ENCODE measurements at regions not wholly inside any gene's neighbourhood (a gene's known extent, or its start where the extent isn't known, plus 50 kb on each side); places are given as distances from the start of the nearest gene placed in this dataset.

DNA sequence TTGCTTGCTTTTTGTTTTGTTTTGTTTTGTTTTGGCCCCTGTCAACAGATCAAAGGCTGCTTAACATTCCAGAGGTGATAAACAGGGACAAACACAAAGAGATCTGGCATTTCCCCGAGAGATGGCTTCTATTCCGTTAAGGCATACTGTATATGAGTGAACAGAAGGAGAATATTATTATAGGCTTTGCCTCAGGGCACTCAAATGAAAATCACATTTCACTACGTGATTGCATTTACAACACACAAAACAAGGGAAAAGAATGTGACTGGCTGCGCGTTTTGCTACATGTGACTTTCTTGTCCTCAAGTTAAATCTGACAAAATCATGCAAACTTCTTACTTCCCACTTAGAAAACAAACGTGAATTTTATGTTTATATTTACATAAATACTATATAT is 1037.9 kb upstream of the DDX18 start (continued):
- TF ChIP-seq, protein P1, sequence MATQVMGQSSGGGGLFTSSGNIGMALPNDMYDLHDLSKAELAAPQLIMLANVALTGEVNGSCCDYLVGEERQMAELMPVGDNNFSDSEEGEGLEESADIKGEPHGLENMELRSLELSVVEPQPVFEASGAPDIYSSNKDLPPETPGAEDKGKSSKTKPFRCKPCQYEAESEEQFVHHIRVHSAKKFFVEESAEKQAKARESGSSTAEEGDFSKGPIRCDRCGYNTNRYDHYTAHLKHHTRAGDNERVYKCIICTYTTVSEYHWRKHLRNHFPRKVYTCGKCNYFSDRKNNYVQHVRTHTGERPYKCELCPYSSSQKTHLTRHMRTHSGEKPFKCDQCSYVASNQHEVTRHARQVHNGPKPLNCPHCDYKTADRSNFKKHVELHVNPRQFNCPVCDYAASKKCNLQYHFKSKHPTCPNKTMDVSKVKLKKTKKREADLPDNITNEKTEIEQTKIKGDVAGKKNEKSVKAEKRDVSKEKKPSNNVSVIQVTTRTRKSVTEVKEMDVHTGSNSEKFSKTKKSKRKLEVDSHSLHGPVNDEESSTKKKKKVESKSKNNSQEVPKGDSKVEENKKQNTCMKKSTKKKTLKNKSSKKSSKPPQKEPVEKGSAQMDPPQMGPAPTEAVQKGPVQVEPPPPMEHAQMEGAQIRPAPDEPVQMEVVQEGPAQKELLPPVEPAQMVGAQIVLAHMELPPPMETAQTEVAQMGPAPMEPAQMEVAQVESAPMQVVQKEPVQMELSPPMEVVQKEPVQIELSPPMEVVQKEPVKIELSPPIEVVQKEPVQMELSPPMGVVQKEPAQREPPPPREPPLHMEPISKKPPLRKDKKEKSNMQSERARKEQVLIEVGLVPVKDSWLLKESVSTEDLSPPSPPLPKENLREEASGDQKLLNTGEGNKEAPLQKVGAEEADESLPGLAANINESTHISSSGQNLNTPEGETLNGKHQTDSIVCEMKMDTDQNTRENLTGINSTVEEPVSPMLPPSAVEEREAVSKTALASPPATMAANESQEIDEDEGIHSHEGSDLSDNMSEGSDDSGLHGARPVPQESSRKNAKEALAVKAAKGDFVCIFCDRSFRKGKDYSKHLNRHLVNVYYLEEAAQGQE (IDR thresholded peaks at IDR 0.05; ENCODE audit: low read depth), result no peak
- TF ChIP-seq POLR2A (IDR thresholded peaks at IDR 0.05; ENCODE audit: borderline replicate concordance, extremely low read depth, insufficient read depth, insufficient read length), result no peak
- no peak for TF ChIP-seq EZH2 (IDR thresholded peaks at IDR 0.05)

DNA sequence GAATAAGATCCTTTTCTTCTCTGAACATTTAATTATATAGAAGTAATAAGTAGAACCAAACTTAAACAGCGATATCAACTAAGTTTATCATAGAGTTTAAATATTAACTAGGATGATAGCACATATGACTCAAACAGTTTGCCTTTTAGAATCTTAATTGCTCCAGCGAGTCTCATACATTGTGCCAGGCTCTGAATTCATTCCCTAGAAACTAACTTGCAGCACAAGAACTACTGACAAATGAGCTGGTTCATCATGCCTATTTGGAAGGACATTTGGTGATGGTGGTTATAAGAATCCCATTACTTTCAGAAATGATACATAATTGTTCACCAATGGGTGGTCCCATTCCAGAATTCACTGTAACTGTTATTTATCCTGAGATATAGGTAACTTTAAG is 1026.6 kb upstream of the DDX18 start:
- no peak overlapping the region for H3K4me2 ChIP-seq (ENCODE audit: low read length)
- no peak for DNase-seq (ENCODE audit: low read depth, low spot score)
- peaks cover 13 to 24% of the 10 kb centered on the region in 2 experiments; a peak in 3 of 4 replicates for H3K9me3 ChIP-seq (ENCODE audit: control insufficient read depth in 1 of 2, insufficient read depth in 1 of 2, low read depth in 1 of 2, low read length in 2 of 2)
- ChIA-PET POLR2A (no interaction called here), CTCF (no interaction called here), RAD21 (ENCODE audit: low non-redundant PET in 1 of 2, low total read pairs in 2 of 2, uncharacterized antibody in 2 of 2, unreplicated experiment in 2 of 2) (no interaction called here)
- H3K9ac ChIP-seq (ENCODE audit: low read length), result no peak overlapping the region
- no peaks in the 10 kb centered on the region for H3K36me3 ChIP-seq (ENCODE audit: control insufficient read depth in 1 of 2, insufficient read depth in 2 of 2, low read length in 2 of 2)
- intact Hi-C loops (cut with micrococcal nuclease), result no loop called here
- no peak overlapping the region for H2AFZ ChIP-seq (ENCODE audit: low read depth, low read length, poor library complexity, severe bottlenecking)
- H3K9me2 ChIP-seq (ENCODE audit: insufficient read depth), result no peaks in the 10 kb centered on the region
- no peak overlapping the region for H3K4me3 ChIP-seq (replicated peaks in 1 of 2; ENCODE audit: low read depth in 1 of 2, low read length in 2 of 2)
- no peak overlapping the region for H3K27ac ChIP-seq (ENCODE audit: low read depth, low read length)
- no peaks in the 10 kb centered on the region for H3K4me1 ChIP-seq (ENCODE audit: control insufficient read depth in 1 of 2, insufficient read depth in 2 of 2, low read length in 2 of 2)
- no TSS peak for BruUV-seq (replicated peaks)
- H3K79me2 ChIP-seq (ENCODE audit: insufficient read depth, low read length), result no peaks in the 10 kb centered on the region
- ATAC-seq, result no peak
- H3K27me3 ChIP-seq (ENCODE audit: insufficient read depth, low read length), result no peaks in the 10 kb centered on the region
- TF ChIP-seq CEBPB (IDR thresholded peaks at IDR 0.05; ENCODE audit: low read depth), result no peak
- TF ChIP-seq, protein P2, sequence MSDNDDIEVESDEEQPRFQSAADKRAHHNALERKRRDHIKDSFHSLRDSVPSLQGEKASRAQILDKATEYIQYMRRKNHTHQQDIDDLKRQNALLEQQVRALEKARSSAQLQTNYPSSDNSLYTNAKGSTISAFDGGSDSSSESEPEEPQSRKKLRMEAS (IDR thresholded peaks at IDR 0.05), result no peak
- TF ChIP-seq, protein P3, sequence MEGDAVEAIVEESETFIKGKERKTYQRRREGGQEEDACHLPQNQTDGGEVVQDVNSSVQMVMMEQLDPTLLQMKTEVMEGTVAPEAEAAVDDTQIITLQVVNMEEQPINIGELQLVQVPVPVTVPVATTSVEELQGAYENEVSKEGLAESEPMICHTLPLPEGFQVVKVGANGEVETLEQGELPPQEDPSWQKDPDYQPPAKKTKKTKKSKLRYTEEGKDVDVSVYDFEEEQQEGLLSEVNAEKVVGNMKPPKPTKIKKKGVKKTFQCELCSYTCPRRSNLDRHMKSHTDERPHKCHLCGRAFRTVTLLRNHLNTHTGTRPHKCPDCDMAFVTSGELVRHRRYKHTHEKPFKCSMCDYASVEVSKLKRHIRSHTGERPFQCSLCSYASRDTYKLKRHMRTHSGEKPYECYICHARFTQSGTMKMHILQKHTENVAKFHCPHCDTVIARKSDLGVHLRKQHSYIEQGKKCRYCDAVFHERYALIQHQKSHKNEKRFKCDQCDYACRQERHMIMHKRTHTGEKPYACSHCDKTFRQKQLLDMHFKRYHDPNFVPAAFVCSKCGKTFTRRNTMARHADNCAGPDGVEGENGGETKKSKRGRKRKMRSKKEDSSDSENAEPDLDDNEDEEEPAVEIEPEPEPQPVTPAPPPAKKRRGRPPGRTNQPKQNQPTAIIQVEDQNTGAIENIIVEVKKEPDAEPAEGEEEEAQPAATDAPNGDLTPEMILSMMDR (IDR thresholded peaks at IDR 0.05 in 2 of 3, conservative IDR thresholded peaks at IDR 0.05 in 1 of 3; ENCODE audit: borderline replicate concordance in 1 of 3, insufficient read depth in 1 of 3, low read depth in 2 of 3, low read length in 2 of 3), result no peak
- TF ChIP-seq, protein P4, sequence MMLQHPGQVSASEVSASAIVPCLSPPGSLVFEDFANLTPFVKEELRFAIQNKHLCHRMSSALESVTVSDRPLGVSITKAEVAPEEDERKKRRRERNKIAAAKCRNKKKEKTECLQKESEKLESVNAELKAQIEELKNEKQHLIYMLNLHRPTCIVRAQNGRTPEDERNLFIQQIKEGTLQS (IDR thresholded peaks at IDR 0.05), result no peak
- TF ChIP-seq SP1 (IDR thresholded peaks at IDR 0.05; ENCODE audit: low read depth), result no peak
- TF ChIP-seq EGR1 (IDR thresholded peaks at IDR 0.05; ENCODE audit: low read depth), result no peak
- TF ChIP-seq SRF (IDR thresholded peaks at IDR 0.05; ENCODE audit: low read depth), result no peak
- TF ChIP-seq ZNF274 (IDR thresholded peaks at IDR 0.05; ENCODE audit: low read depth, low read length), result no peak
- no peak for TF ChIP-seq ELF1 (IDR thresholded peaks at IDR 0.05; ENCODE audit: borderline replicate concordance, low read depth)
- TF ChIP-seq ZFX (IDR thresholded peaks at IDR 0.05), result no peak
- no peaks in the 10 kb centered on the region for H4K20me1 ChIP-seq (ENCODE audit: insufficient read depth)
